RCC 7860 (cell line): ENCODE measurements at regions not wholly inside any gene's neighbourhood (a gene's known extent, or its start where the extent isn't known, plus 50 kb on each side); places are given as distances from the start of the nearest gene placed in this dataset.

Experiments used
- DNase-seq: peaks from one replicate; pipeline ENCODE4 v3.0.0-alpha.2; 2015; ENCODE audit warnings: low spot score
- FAIRE-seq: peaks from 2 replicates; lab custom pipeline; 2012; peaks lifted over from hg19 to GRCh38; lab: Jason Lieb, UNC

- no peak for DNase-seq
- no peak for FAIRE-seq
These were observed 191.3 kb upstream of the PODXL start for GRCh38 chr7:131747658-131748232.

GRCh38 chr7:131745390-131746248 lies 189.2 kb upstream of the PODXL start:
- FAIRE-seq = no peak

GRCh38 chr7:131741446-131741845 lies 185.0 kb upstream of the PODXL start:
- DNase-seq (no peak), FAIRE-seq (no peak)

More at GRCh38 chr7:131745390-131746248, 189.2 kb upstream of the PODXL start:
- DNase-seq = no peak

GRCh38 chr7:131737746-131738465 lies 181.5 kb upstream of the PODXL start:
- DNase-seq = no peak
- FAIRE-seq = no peak

- DNase-seq (no peak), FAIRE-seq (no peak)
These were observed 178.7 kb upstream of the PODXL start for GRCh38 chr7:131735101-131735500.

- DNase-seq (no peak), FAIRE-seq (no peak)
These were observed 177.2 kb upstream of the PODXL start for GRCh38 chr7:131733604-131734003.

GRCh38 chr7:131727189-131727588 lies 170.8 kb upstream of the PODXL start:
- DNase-seq = no peak
- FAIRE-seq = no peak

GRCh38 chr7:131726686-131727085 lies 170.3 kb upstream of the PODXL start:
- FAIRE-seq = no peak
- no peak for DNase-seq

GRCh38 chr7:131726031-131726430 lies 169.6 kb upstream of the PODXL start:
- no peak for DNase-seq
- FAIRE-seq = no peak

GRCh38 chr7:131724776-131725345 lies 168.4 kb upstream of the PODXL start:
- no peak for FAIRE-seq
- DNase-seq = no peak

GRCh38 chr7:131723926-131724325 lies 167.5 kb upstream of the PODXL start:
- DNase-seq (peak; percentile 51), FAIRE-seq (no peak)

GRCh38 chr7:131722371-131722770 lies 165.9 kb upstream of the PODXL start:
- DNase-seq (no peak), FAIRE-seq (no peak)

- FAIRE-seq = no peak
- DNase-seq = no peak
These were observed 165.2 kb upstream of the PODXL start for GRCh38 chr7:131721660-131722059.

GRCh38 chr7:131720703-131721102 lies 164.3 kb upstream of the PODXL start:
- no peak for DNase-seq
- no peak for FAIRE-seq

GRCh38 chr7:131717181-131717580 lies 160.8 kb upstream of the PODXL start:
- FAIRE-seq = no peak
- DNase-seq = no peak

GRCh38 chr7:131699323-131699722 lies 142.9 kb upstream of the PODXL start:
- no peak for FAIRE-seq

GRCh38 chr7:131692131-131692960 lies 135.9 kb upstream of the PODXL start:
- no peak for FAIRE-seq
- DNase-seq = peak; percentile 30

More at GRCh38 chr7:131699323-131699722, 142.9 kb upstream of the PODXL start:
- DNase-seq = no peak

- FAIRE-seq (no peak), DNase-seq (no peak)
These were observed 135.2 kb upstream of the PODXL start for GRCh38 chr7:131691454-131692130.

- DNase-seq = no peak
- FAIRE-seq = no peak
These were observed 134.0 kb upstream of the PODXL start for GRCh38 chr7:131690441-131690840.

- FAIRE-seq = no peak
These were observed 133.3 kb upstream of the PODXL start for GRCh38 chr7:131689662-131690234.

More at GRCh38 chr7:131689662-131690234, 133.3 kb upstream of the PODXL start:
- no peak for DNase-seq
